ENCODE measurements at regions not wholly inside any gene's neighbourhood (a gene's known extent, or its start where the extent isn't known, plus 50 kb on each side); places are given as distances from the start of the nearest gene placed in this dataset.

GRCh38 chr5:4984461-4984860 lies 155.7 kb upstream of the ADAMTS16 start:
- DNase-seq = no peak

GRCh38 chr5:4987431-4987830 lies 152.7 kb upstream of the ADAMTS16 start:
- DNase-seq = no peak

- no peak for DNase-seq
These were observed 151.0 kb upstream of the ADAMTS16 start for GRCh38 chr5:4989118-4989517.

GRCh38 chr5:4990017-4990416 lies 150.1 kb upstream of the ADAMTS16 start:
- no peak for DNase-seq

- DNase-seq = no peak
These were observed 149.7 kb upstream of the ADAMTS16 start for GRCh38 chr5:4990462-4990861.

- DNase-seq = no peak
These were observed 148.2 kb upstream of the ADAMTS16 start for GRCh38 chr5:4991925-4992324.

- no peak for DNase-seq
These were observed 145.1 kb upstream of the ADAMTS16 start for GRCh38 chr5:4995014-4995413.

GRCh38 chr5:5005353-5005752 lies 134.8 kb upstream of the ADAMTS16 start:
- DNase-seq = no peak

GRCh38 chr5:5006548-5006947 lies 133.6 kb upstream of the ADAMTS16 start:
- DNase-seq = no peak

GRCh38 chr5:5009240-5009639 lies 130.9 kb upstream of the ADAMTS16 start:
- no peak for DNase-seq

GRCh38 chr5:5011151-5011550 lies 129.0 kb upstream of the ADAMTS16 start:
- no peak for DNase-seq

- no peak for DNase-seq
These were observed 125.4 kb upstream of the ADAMTS16 start for GRCh38 chr5:5014586-5015235.

- DNase-seq = no peak
These were observed 122.1 kb upstream of the ADAMTS16 start for GRCh38 chr5:5017827-5018577.

GRCh38 chr5:5018578-5018970 lies 121.6 kb upstream of the ADAMTS16 start:
- DNase-seq = no peak

GRCh38 chr5:5021436-5021835 lies 118.7 kb upstream of the ADAMTS16 start:
- DNase-seq = no peak

- no peak for DNase-seq
These were observed 114.9 kb upstream of the ADAMTS16 start for GRCh38 chr5:5025098-5025773.

GRCh38 chr5:5025774-5026408 lies 114.2 kb upstream of the ADAMTS16 start:
- no peak for DNase-seq

- DNase-seq = no peak
These were observed 113.7 kb upstream of the ADAMTS16 start for GRCh38 chr5:5026409-5026785.

- DNase-seq = no peak
These were observed 108.5 kb upstream of the ADAMTS16 start for GRCh38 chr5:5031665-5032064.

- no peak for DNase-seq
These were observed 102.5 kb upstream of the ADAMTS16 start for GRCh38 chr5:5037674-5038073.

GRCh38 chr5:5039918-5040317 lies 100.2 kb upstream of the ADAMTS16 start:
- no peak for DNase-seq

- DNase-seq = no peak
These were observed 99.4 kb upstream of the ADAMTS16 start for GRCh38 chr5:5040712-5041111.

GRCh38 chr5:5042806-5043205 lies 97.3 kb upstream of the ADAMTS16 start:
- DNase-seq = no peak

- no peak for DNase-seq
These were observed 96.8 kb upstream of the ADAMTS16 start for GRCh38 chr5:5043346-5043745.
